Smooth muscle cell (in vitro differentiated cells): ENCODE measurements at regions not wholly inside any gene's neighbourhood (a gene's known extent, or its start where the extent isn't known, plus 50 kb on each side); places are given as distances from the start of the nearest gene placed in this dataset.

ENCODE experiments used
- DNase-seq: peaks from one replicate; lab custom pipeline; 2025; ENCODE audit not compliant: unreplicated experiment; lab: John Stamatoyannopoulos, UW
- H2AFZ ChIP-seq: fragments of 200-600 bp; sonication (generic); 2 replicates; pipeline ENCODE4 v1.6.0; 2016; ENCODE audit warnings: antibody characterized with exemption, low read depth, mild to moderate bottlenecking
- H3F3A ChIP-seq: fragments of 200-600 bp; sonication (generic); 2 replicates; pipeline ENCODE4 v1.6.0; 2017; ENCODE audit warnings: antibody characterized with exemption, low read depth
- H3K27ac ChIP-seq: fragments of 200-600 bp; sonication (generic); 2 replicates; pipeline ENCODE4 v1.5.1; 2016; ENCODE audit warnings: low read depth, mild to moderate bottlenecking
- H3K27me3 ChIP-seq: fragments of 200-600 bp; sonication (generic); 2 replicates; pipeline ENCODE4 v1.6.1; 2016; ENCODE audit warnings: low read depth, mild to moderate bottlenecking
- H3K36me3 ChIP-seq: fragments of 200-600 bp; sonication (generic); 2 replicates; pipeline ENCODE4 v1.5.1; 2016; ENCODE audit warnings: low read depth
- H3K4me1 ChIP-seq: fragments of 200-600 bp; sonication (generic); 2 replicates; pipeline ENCODE4 v1.5.1; 2016; ENCODE audit warnings: low read depth
- H3K4me2 ChIP-seq: fragments of 200-600 bp; sonication (generic); 2 replicates; pipeline ENCODE4 v1.6.0; 2016; ENCODE audit warnings: mild to moderate bottlenecking
- H3K4me3 ChIP-seq: fragments of 200-600 bp; sonication (generic); 2 replicates; pipeline ENCODE4 v1.5.1; 2016; ENCODE audit warnings: mild to moderate bottlenecking
- H3K79me2 ChIP-seq: fragments of 200-600 bp; sonication (generic); 2 replicates; pipeline ENCODE4 v1.6.0; 2016; ENCODE audit warnings: low read depth, mild to moderate bottlenecking
- H3K9ac ChIP-seq: fragments of 200-600 bp; sonication (generic); 2 replicates; pipeline ENCODE4 v1.6.0; 2016; ENCODE audit warnings: low read depth
- H3K9me3 ChIP-seq: fragments of 200-600 bp; sonication (generic); replicated peaks from 2 replicates; pipeline ENCODE4 v1.5.1; 2016; ENCODE audit warnings: low read depth
- H4K20me1 ChIP-seq: fragments of 200-600 bp; sonication (generic); 2 replicates; pipeline ENCODE4 v1.6.0; 2016; ENCODE audit warnings: low read depth
- WGBS: methylation state at CpG from one replicate; pipeline ENCODE4 v1.1.7; 2016; ENCODE audit warnings: low lambda C conversion rate; 5-methylcytosine and 5-hydroxymethylcytosine counted together
- TF ChIP-seq, protein P1 (sequence below): fragments of 200-600 bp; sonication (generic); IDR thresholded peaks from 2 replicates; pipeline ENCODE4 v1.5.1; 2017; ENCODE audit warnings: borderline replicate concordance, mild to moderate bottlenecking, antibody characterized with exemption; ENCODE audit not compliant: insufficient read depth, poor library complexity, severe bottlenecking

DNA sequence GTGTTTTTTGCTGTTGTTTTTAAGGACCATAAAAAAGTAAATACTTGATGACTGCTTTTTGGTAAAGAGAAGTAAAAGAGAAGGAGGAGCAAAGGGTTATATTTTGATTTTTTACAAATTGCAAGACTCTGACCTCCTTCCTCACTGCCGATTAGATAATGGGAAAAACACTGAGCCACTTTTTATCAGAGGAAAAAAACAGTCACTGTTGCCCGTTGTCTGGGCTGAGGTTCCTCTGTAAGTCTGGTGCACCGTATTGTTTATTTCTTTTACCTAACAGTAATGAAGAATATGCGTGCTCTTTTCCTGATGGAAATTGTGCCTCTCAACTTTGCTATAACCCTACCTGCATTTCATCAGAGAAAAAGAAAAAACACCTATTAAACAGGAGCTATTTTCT, 178.7 kb upstream of the EMCN start:
- no peaks in the 10 kb centered on the region for H3K36me3 ChIP-seq
- WGBS = 19% methylated on average over 4 of the region's 4 CpGs
- no peaks in the 10 kb centered on the region for H3K9me3 ChIP-seq
- peak overlapping the region; percentile 94 for H2AFZ ChIP-seq
- H3K4me1 ChIP-seq = peaks cover 13% of the 10 kb centered on the region
- no peaks in the 10 kb centered on the region for H3F3A ChIP-seq
- TF ChIP-seq, protein P1, sequence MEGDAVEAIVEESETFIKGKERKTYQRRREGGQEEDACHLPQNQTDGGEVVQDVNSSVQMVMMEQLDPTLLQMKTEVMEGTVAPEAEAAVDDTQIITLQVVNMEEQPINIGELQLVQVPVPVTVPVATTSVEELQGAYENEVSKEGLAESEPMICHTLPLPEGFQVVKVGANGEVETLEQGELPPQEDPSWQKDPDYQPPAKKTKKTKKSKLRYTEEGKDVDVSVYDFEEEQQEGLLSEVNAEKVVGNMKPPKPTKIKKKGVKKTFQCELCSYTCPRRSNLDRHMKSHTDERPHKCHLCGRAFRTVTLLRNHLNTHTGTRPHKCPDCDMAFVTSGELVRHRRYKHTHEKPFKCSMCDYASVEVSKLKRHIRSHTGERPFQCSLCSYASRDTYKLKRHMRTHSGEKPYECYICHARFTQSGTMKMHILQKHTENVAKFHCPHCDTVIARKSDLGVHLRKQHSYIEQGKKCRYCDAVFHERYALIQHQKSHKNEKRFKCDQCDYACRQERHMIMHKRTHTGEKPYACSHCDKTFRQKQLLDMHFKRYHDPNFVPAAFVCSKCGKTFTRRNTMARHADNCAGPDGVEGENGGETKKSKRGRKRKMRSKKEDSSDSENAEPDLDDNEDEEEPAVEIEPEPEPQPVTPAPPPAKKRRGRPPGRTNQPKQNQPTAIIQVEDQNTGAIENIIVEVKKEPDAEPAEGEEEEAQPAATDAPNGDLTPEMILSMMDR = no peak
- peak overlapping the region; percentile 60 for H3K4me2 ChIP-seq
- no peak overlapping the region for H3K9ac ChIP-seq
- no peaks in the 10 kb centered on the region for H3K27me3 ChIP-seq
- H3K27ac ChIP-seq = no peak overlapping the region
- H3K4me3 ChIP-seq = no peak overlapping the region
- no peaks in the 10 kb centered on the region for H3K79me2 ChIP-seq
- H4K20me1 ChIP-seq = no peaks in the 10 kb centered on the region
- no peak for DNase-seq

DNA sequence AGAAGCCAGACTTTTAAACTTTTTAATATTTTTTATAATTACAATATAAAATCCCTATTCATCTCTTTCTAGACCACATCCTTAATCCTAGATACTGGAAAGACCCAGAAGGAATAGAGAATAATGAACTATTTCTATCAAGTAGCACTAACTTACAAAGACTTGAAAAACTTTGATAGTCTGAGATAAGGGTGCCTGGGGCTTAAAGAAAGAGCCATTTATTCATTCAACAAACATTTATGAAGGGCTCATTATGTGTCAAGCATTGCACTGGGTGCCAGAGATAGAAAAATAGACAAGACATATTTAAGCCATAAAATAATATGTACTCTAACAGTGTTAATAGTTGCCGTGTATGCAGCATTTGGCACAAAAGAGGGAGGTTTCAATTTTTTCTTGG, 178.0 kb upstream of the EMCN start:
- H2AFZ ChIP-seq = peak overlapping the region; percentile 94
- H4K20me1 ChIP-seq = no peaks in the 10 kb centered on the region
- H3K79me2 ChIP-seq = no peaks in the 10 kb centered on the region
- no peak for DNase-seq
- H3K4me2 ChIP-seq = peak overlapping the region; percentile 60
- WGBS = 80% methylated on average over 1 of the region's 1 CpG
- H3F3A ChIP-seq = no peaks in the 10 kb centered on the region
- H3K9me3 ChIP-seq = no peaks in the 10 kb centered on the region
- no peak overlapping the region for H3K9ac ChIP-seq
- no peak overlapping the region for H3K27ac ChIP-seq
- H3K4me1 ChIP-seq = peaks cover 13% of the 10 kb centered on the region
- TF ChIP-seq, protein P1 = no peak
- no peak overlapping the region for H3K4me3 ChIP-seq
- no peaks in the 10 kb centered on the region for H3K27me3 ChIP-seq
- no peaks in the 10 kb centered on the region for H3K36me3 ChIP-seq

DNA sequence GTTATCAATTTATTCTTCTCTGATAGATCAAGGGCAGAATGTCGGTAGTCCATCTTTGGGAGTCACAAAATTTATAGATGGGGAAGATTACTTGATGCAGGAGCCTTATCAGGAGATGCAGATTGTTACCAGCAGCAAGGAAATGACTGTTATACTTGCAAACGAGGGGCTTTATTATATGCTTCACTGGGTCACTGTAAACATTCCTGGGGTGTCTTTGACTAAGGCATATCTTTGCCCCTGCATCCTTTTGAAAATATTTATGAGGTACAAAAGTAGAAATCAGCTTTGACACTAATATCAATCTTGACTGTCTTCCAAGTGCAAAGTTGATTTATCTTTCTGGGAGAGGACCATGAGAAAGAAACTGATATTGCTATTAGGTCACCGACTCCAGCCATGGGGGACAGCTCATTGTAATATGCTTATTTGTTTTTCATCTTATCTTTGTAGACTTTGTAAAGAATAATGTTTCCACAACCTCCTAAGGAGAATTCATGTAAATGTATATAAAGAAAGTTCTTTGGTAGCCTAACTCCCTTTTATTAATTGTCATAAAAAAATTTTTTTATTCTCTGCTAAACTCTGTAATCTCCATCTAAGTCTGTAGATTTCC, 177.3 kb upstream of the EMCN start:
- Histone ChIP-seq H3K27ac (no peak overlapping the region), H3K27me3 (no peaks in the 10 kb centered on the region), H3K36me3 (no peaks in the 10 kb centered on the region), H3K4me3 (no peak overlapping the region), H4K20me1 (no peaks in the 10 kb centered on the region), H3K79me2 (no peaks in the 10 kb centered on the region), H3K4me2 (no peak overlapping the region), H2AFZ (no peak overlapping the region), H3K4me1 (peaks cover 13% of the 10 kb centered on the region), H3F3A (no peaks in the 10 kb centered on the region), H3K9ac (no peak overlapping the region), H3K9me3 (no peaks in the 10 kb centered on the region)
- DNase-seq = no peak
- WGBS = 48% methylated on average over 3 of the region's 3 CpGs
- TF ChIP-seq, protein P1 = no peak

DNA sequence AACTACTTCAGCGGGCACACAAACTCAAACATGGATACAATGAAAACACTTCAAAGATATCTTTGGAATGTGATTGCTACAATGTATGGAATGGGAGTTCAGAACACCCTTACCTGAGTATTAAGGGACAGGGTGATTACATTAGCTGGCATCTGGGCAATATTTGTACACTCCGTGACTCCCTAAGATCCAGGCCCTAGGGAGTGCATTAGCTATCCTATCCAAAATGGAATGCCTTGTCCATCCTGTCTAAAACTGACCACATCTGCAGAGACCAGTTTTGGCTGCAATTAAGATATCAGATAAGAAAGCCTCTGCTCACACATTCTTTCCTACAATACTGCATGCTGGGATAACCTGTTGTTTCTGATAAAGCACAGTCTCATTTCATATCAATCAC, 176.6 kb upstream of the EMCN start:
- Histone ChIP-seq H3K36me3 (no peaks in the 10 kb centered on the region), H3K27ac (no peak overlapping the region), H3F3A (no peaks in the 10 kb centered on the region), H3K4me2 (no peak overlapping the region), H4K20me1 (no peaks in the 10 kb centered on the region), H3K27me3 (no peaks in the 10 kb centered on the region), H3K9me3 (no peaks in the 10 kb centered on the region), H3K79me2 (no peaks in the 10 kb centered on the region), H3K4me1 (peaks cover 13% of the 10 kb centered on the region), H2AFZ (no peak overlapping the region), H3K4me3 (no peak overlapping the region), H3K9ac (no peak overlapping the region)
- no peak for DNase-seq
- WGBS = 86% methylated on average over 2 of the region's 2 CpGs
- TF ChIP-seq, protein P1 = no peak
